Urothelium cell line (cell line): ENCODE measurements at regions not wholly inside any gene's neighbourhood (a gene's known extent, or its start where the extent isn't known, plus 50 kb on each side); places are given as distances from the start of the nearest gene placed in this dataset.
"Not testable (repeated sequence)": the region's sequence is repeated elsewhere in the genome, so short reads cannot be mapped to it uniquely, and the experiment has no call there.

ENCODE experiments used
- DNase-seq: peaks from one replicate; pipeline ENCODE4 v3.0.0; 2011; ENCODE audit warnings: low spot score, mixed read lengths
- FAIRE-seq: peaks from 2 replicates; lab custom pipeline; 2011; peaks lifted over from hg19 to GRCh38; lab: Jason Lieb, UNC

DNA sequence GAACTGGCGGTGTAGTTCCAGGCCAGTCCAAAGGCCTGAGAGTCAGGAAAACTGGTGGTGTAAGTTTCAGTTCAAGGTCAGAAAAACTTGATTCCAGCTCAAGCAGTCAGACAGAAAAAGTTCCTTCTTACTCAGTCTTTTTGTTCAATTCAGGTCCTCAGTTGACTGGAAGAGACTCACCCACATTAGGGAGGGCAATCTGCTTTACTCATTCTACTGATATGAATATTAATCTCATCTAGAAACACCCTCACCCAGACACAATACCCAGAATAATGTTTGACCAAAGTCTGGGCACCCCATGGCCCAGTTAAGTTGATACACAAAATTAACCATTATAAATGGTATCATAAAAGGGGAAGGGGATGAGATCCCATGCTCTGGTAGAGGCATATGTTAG, 50.1 kb upstream of the LTA4H start:
- no peak for FAIRE-seq
- DNase-seq, result no peak

- FAIRE-seq, DNase-seq: not testable (repeated sequence)
Observed at GRCh38 chr12:96086190-96086589, 50.8 kb upstream of the LTA4H start.

GRCh38 chr12:96091833-96092232, 56.4 kb upstream of the LTA4H start:
- DNase-seq (no peak), FAIRE-seq (no peak)

GRCh38 chr12:96093543-96094196, 58.3 kb upstream of the LTA4H start:
- no peak for FAIRE-seq
- DNase-seq, result no peak

- FAIRE-seq, result no peak
Observed at GRCh38 chr12:96094201-96094600, 58.8 kb upstream of the LTA4H start.

GRCh38 chr12:96098631-96099030, 63.2 kb upstream of the LTA4H start:
- FAIRE-seq, result no peak
- no peak for DNase-seq

More at GRCh38 chr12:96094201-96094600, 58.8 kb upstream of the LTA4H start:
- DNase-seq, result no peak

GRCh38 chr12:96099421-96099820, 64.0 kb upstream of the LTA4H start:
- no peak for FAIRE-seq
- DNase-seq, result no peak

DNA sequence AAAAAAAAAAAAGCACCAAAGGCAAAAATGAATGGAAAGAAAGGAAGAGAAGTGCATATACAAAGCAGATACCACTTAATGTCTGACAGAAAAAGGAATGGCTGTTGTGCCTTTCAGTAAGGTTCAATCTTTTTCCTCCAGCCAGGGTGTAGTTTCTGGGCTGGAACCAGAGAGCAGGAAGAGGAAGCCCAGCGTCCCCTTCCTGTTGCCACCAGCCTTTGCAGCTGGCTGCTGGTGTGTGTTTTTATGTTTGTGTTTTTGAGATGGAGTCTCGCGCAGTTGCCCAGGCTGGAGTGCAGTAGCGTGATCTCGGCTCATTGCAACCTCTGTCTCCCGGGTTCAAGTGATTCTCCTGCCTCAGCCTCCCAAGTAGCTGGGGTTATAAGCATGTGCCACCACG, 64.6 kb upstream of the LTA4H start:
- FAIRE-seq (no peak), DNase-seq (no peak)

DNA sequence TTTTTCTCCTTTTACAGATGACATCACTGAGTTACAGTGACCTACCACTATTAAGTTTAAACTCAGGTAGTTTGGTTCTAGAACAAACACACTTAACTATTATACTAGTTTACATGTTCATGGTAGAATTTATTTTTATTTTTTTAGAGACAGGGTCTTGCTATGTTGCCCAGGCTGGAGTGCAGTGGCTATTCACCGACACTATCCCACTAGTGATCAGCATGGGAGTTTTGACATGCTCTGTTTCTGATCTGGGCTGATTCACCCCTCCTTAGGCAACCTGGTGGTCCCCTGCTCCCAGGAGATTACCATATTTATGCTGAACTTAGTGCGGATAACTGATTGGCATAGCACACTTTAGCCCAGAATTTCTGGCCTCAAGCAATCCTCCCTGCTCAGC, 66.4 kb upstream of the LTA4H start:
- DNase-seq, result no peak
- no peak for FAIRE-seq

DNA sequence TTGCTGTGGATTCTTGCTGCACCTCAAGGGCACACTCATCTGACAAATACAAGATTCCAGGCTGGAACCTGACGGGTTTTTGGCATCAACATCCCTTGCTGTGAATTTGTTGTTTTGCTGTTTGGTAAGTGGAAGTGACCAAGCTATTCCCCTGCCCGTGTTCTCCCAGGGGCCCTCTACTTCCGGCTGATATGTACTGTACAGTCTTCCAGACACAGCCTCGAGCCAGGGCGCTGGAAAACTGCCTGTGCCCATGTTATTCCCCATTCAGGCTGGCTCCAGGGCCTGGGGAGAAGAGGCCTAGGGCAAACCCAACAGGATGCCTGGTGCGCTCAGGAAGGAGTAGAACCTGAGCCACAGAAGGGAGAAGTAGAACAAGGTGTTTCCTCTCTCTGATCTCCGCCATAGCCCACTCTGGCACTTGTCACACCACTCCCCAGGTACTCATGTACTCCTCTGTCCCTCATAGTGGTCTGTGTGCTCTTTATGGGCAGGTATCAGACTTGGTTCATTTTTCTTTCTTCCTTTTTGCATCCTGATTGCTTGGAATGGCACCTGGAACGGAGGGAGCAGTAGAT, 67.8 kb upstream of the LTA4H start:
- FAIRE-seq, result no peak
- DNase-seq, result no peak

DNA sequence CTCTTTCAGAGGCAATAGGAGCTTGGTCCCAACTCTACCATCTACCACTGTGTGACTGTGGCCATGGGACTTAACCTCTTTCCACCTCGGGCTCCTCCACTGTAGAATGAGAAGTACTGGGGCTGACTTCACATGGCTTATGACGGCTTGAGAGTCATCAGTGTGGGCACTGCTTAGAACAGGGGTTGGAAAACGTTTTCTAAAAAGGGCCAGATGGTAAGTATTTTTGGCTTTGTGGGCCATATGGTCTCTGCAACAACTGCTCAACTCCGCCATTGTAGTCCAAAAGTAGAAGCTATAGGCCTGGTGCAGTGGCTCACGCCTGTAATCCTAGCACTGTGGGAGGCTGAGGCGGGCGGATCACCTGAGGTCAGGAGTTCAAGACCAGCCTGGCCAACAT, 69.2 kb upstream of the LTA4H start:
- DNase-seq (no peak), FAIRE-seq (no peak)

DNA sequence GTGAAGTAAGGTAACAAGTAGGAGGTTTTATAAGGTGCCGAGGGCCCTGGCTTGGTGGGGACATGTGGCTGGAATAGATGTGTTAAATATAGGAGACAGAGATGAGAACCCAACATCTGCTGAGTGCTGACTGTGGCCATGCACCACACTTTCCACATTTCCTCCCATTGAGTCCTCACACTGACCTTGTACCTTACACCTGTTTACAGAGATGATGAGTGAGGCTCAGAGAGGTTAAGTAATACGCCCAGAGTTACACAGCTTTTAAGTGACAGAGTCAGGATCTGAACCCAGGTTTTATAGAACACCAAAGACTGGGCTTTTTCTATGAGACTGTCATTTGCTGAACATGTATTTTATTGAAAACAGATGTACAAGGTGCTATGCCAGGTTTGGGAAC, 70.8 kb upstream of the LTA4H start:
- no peak for DNase-seq
- FAIRE-seq, result no peak

DNA sequence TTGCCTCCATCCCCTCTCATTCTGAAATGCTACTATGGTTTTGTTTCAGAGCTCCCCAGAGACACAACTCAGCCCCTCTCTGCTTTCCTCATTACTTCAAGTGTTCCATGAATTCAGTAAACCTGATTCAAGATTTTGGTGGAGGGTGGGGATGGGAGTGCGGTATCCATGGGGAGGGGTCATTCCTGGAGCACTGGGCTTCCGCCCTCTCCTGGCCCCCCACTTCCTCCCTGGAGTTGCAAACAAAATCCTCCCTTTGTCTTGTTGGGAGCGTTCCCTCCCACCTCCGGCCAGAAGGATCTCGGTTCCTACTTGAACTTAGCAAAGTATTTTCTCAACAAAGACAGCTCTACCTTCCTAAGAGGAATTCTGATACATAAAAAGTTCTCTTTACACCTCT, 71.8 kb upstream of the LTA4H start:
- DNase-seq (no peak), FAIRE-seq (no peak)

GRCh38 chr12:96108321-96108720, 72.9 kb upstream of the LTA4H start:
- FAIRE-seq, result no peak
- no peak for DNase-seq

GRCh38 chr12:96108941-96109340, 73.6 kb upstream of the LTA4H start:
- not testable (repeated sequence) for DNase-seq, FAIRE-seq

- FAIRE-seq, result no peak
- DNase-seq, result no peak
Observed at GRCh38 chr12:96112733-96113132, 77.3 kb upstream of the LTA4H start.

DNA sequence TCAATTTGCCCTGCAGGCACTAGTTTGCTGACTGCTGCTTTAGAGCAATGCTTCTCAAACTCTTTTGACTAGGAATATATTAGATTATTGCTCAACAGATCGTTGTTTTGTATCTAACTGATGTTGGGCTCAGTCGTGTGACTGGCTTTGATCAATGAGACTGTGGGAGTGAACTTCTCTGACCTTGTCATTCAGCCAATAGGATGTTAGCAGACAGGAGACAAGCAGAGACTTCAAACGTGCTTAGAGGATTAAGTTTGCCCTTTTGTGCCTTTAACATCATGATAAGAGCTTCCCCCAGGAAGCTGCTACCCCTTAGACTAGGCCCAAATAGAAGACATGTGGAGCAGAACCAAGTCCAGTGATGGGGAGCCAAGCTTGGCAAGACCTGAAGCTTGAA, 76.7 kb upstream of the ELK3 start:
- FAIRE-seq, result no peak
- DNase-seq, result no peak

GRCh38 chr12:96120359-96121100, 73.6 kb upstream of the ELK3 start:
- FAIRE-seq, result no peak
- DNase-seq, result no peak

DNA sequence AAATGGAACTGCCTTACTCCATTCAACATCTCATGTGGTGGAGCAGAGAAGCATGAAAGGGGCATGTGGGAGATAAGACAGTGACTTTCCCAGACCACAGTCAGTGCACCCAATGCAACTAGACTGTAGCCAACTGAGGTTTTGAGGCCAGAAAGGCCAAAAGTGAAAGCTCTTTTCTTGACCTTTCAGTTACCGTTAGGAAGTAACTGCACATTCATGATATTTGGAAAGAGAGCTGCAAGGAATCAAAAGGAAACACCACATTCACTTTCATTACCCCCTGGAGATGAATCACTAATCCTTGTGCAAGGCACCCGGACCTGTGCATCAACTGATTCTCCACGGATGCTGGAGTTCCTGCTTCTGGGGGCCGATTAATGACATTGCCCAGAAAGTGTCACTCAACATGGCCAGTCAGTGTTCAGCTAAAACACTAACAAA, 72.9 kb upstream of the ELK3 start:
- FAIRE-seq, result no peak

DNA sequence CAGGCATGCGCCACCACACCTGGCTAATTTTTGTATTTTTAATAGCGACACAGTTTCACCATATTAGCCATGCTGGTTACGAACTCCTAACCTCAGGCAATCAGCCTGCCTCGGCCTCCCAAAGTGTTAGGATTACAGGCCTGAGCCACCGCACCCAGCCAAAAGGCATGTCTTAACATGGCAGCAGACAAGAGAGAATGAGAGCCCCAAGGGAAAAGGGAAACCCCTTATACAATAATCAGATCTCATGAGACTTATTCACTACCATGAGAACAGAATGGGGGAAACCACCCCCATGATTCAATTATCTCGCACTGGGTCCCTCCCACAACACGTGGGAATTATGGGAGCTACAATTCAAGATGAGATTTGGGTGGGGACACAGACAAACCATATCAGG, 65.9 kb upstream of the ELK3 start:
- not testable (repeated sequence) for DNase-seq, FAIRE-seq

More for the DNA sequence above, 72.9 kb upstream of the ELK3 start:
- DNase-seq, result no peak

DNA sequence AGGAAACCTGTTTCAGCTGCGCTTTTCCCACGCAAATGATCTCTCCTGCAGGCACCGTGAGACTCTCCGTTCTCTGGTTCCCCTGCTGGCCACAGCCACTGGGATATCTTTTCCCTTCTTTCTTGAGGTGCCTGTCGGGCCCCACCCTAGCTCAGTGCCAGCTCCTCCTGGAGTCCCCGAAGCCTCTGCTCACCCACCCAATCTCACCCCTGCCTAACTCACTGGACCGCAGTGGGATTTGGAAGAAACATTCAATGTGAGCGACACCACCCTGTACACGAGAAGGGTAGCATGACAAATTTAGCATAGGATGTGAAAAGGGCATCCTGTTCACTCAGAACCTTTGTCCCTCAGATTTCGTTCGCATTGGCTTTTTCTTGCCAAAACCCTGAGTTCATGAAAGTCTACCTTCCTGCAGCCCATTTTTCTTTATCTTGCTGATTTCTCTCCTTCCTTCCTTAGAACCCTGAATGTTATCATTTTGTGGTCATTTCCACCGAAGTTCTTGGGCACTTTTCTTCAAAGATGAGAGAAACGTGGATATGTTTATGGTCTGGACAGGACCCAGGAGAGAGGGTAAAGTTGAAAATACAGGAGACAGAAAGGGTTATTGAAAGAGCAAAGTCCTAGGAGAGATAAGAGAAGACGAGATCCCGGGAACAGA, 63.6 kb upstream of the ELK3 start:
- FAIRE-seq, result no peak
- no peak for DNase-seq
